H1 (cell line): ENCODE measurements at regions not wholly inside any gene's neighbourhood (a gene's known extent, or its start where the extent isn't known, plus 50 kb on each side); places are given as distances from the start of the nearest gene placed in this dataset.

ENCODE experiments used
- BRCA1 ChIP-seq: IDR thresholded peaks from 2 replicates; pipeline ENCODE4 v1.6.1; 2012; ENCODE audit warnings: low read depth, low read length, improper control_type of control experiment
- CHD1 ChIP-seq: IDR thresholded peaks from 2 replicates; pipeline ENCODE4 v1.6.1; 2012; ENCODE audit warnings: low read depth, low read length, improper control_type of control experiment
- CHD7 ChIP-seq: fragments of 300-600 bp; sonication (generic); IDR thresholded peaks from 2 replicates; pipeline ENCODE4 v1.7.1; 2012; ENCODE audit warnings: low read length, moderate library complexity, mild to moderate bottlenecking, inconsistent platforms; ENCODE audit not compliant: insufficient replicate concordance
- EP300 ChIP-seq, 2 experiments: IDR thresholded peaks; 1 replicate in 1 of 2; 2 replicates in 1 of 2; pipeline ENCODE4 v1.6.1; 2011 to 2012; ENCODE audit warnings: low read depth in 2 of 2, low read length in 2 of 2, mild to moderate bottlenecking in 2 of 2, borderline replicate concordance in 1 of 2, inconsistent platforms in 1 of 2, moderate library complexity in 1 of 2
- GTF2F1 ChIP-seq: IDR thresholded peaks from 2 replicates; pipeline ENCODE4 v1.6.1; 2012; ENCODE audit warnings: low read depth, low read length, improper control_type of control experiment, borderline replicate concordance
- KDM1A ChIP-seq: fragments of 200-600, 300-600 bp; sonication (generic); IDR thresholded peaks from 2 replicates; pipeline ENCODE4 v1.7.1; 2016; ENCODE audit warnings: mild to moderate bottlenecking, low read length, borderline replicate concordance
- POLR2A ChIP-seq, 2 experiments: IDR thresholded peaks; 1 replicate in 1 of 2; 2 replicates in 1 of 2; pipeline ENCODE4 v1.6.1; 2011; ENCODE audit warnings: low read depth in 2 of 2, low read length in 2 of 2, mild to moderate bottlenecking in 2 of 2; ENCODE audit errors: control extremely low read depth in 1 of 2
- POU5F1 ChIP-seq: IDR thresholded peaks from 2 replicates; pipeline ENCODE4 v1.6.1; 2011; ENCODE audit warnings: low read depth, mild to moderate bottlenecking, low read length, moderate library complexity
- RNF2 ChIP-seq: fragments of 200-900, 300-1000 bp; sonication (generic); IDR thresholded peaks from 2 replicates; pipeline ENCODE4 v1.7.1; 2016; ENCODE audit warnings: borderline replicate concordance, low read depth, mild to moderate bottlenecking, antibody characterized with exemption, low read length; ENCODE audit not compliant: poor library complexity, severe bottlenecking; ENCODE audit errors: missing control alignments
- TAF7 ChIP-seq: optimal IDR thresholded peaks from 2 replicates; pipeline ENCODE3; 2011; ENCODE audit warnings: low read depth, mild to moderate bottlenecking, inconsistent platforms, low read length, moderate library complexity, borderline replicate concordance
- YY1 ChIP-seq: IDR thresholded peaks from 2 replicates; pipeline ENCODE4 v1.6.1; 2011; ENCODE audit warnings: low read depth, mild to moderate bottlenecking, low read length

- TF ChIP-seq CHD7 (no peak), KDM1A (no peak), POU5F1 (no peak), EP300 (IDR thresholded peaks at IDR 0.05; ENCODE audit: borderline replicate concordance in 1 of 2, low read depth in 2 of 2, low read length in 2 of 2) (no peak), GTF2F1 (no peak), BRCA1 (no peak), RNF2 (no peak), CHD1 (no peak), YY1 (no peak), TAF7 (no peak), POLR2A (IDR thresholded peaks at IDR 0.05; ENCODE audit: control extremely low read depth in 1 of 2, low read depth in 2 of 2, low read length in 2 of 2) (no peak)
Measured at GRCh38 chr4:138097912-138098600, 144.1 kb downstream of the SLC7A11 start (continued).
